Calu3 (cell line): ENCODE measurements at regions not wholly inside any gene's neighbourhood (a gene's known extent, or its start where the extent isn't known, plus 50 kb on each side); places are given as distances from the start of the nearest gene placed in this dataset.

Experiments used
- BruUV-seq: library from RNA; stranded (reverse); fragments of 400-500 nt; replicated peaks from 2 replicates; lab custom pipeline; 2021; lab: Mats Ljungman, UMichigan
- CTCF ChIA-PET: fragments of 300-600 bp; sonication (Branson Sonifier 250); formaldehyde crosslinking; loops from one replicate; lab custom pipeline; 2022; ENCODE audit warnings: antibody characterized with exemption; lab: Charles Lee
- DNase-seq: peaks from one replicate; pipeline ENCODE4 v3.0.0; 2022
- H3K27ac Mint-ChIP-seq: one replicate; pipeline ENCODE4 v1.8.0; 2022; ENCODE audit warnings: mixed read lengths; ENCODE audit not compliant: unreplicated experiment
- H3K27me3 Mint-ChIP-seq: one replicate; pipeline ENCODE4 v1.8.0; 2022; ENCODE audit warnings: mixed read lengths; ENCODE audit not compliant: unreplicated experiment
- H3K36me3 Mint-ChIP-seq: one replicate; pipeline ENCODE4 v1.8.0; 2022; ENCODE audit warnings: mild to moderate bottlenecking, moderate library complexity, mixed read lengths; ENCODE audit not compliant: insufficient read depth, unreplicated experiment
- H3K4me1 Mint-ChIP-seq: one replicate; pipeline ENCODE4 v1.8.0; 2022; ENCODE audit warnings: mild to moderate bottlenecking, low read depth, mixed read lengths; ENCODE audit not compliant: unreplicated experiment
- H3K4me3 Mint-ChIP-seq: one replicate; pipeline ENCODE4 v1.8.0; 2022; ENCODE audit warnings: mild to moderate bottlenecking, low read depth, moderate library complexity, mixed read lengths; ENCODE audit not compliant: unreplicated experiment
- H3K9me3 Mint-ChIP-seq: one replicate; pipeline ENCODE4 v1.8.0; 2022; ENCODE audit warnings: low read depth, mixed read lengths; ENCODE audit not compliant: unreplicated experiment
- CTCF ChIP-seq: fragments of 200-600 bp; IDR thresholded peaks from one replicate; pipeline ENCODE4 v1.8.0; 2022; ENCODE audit warnings: antibody characterized with exemption; ENCODE audit not compliant: unreplicated experiment
- intact Hi-C: fragments of 100-400 bp; cut with micrococcal nuclease; formaldehyde crosslinking; loops from one replicate; pipeline ENCODE4 v1.10.0; 2022; ENCODE audit not compliant: unreplicated experiment

- no peak overlapping the region for H3K4me3 Mint-ChIP-seq
- no TSS peak for BruUV-seq
- H3K27ac Mint-ChIP-seq, result no peak overlapping the region
- TF ChIP-seq CTCF, result no peak
- CTCF ChIA-PET, result no interaction called here
- H3K36me3 Mint-ChIP-seq, result no peaks in the 10 kb centered on the region
- DNase-seq, result no peak
- H3K9me3 Mint-ChIP-seq, result no peaks in the 10 kb centered on the region
- no peaks in the 10 kb centered on the region for H3K27me3 Mint-ChIP-seq
- no peaks in the 10 kb centered on the region for H3K4me1 Mint-ChIP-seq
- intact Hi-C loops, result no loop called here
These were observed 1294.7 kb downstream of the ZPLD1 start for GRCh38 chr3:103729547-103729946.

DNA sequence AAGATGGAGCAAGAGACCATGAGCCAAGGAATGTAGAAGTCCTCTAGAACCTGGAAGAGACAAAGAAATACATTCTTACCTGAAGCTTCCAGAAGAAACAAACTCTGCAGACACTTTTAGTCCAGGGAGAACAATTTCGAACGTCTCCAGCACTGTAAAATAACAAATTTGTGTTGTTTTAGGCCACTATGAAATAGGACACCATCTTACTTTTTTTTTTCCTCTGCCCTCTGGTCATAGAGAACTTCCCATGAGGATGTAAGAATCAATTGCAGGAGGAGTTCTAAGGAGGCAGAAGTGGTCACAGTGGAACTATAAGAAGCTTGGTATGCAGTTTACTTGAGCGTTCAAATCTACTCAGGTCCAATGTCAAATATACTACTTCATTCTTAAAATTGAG is 1295.9 kb downstream of the ZPLD1 start:
- intact Hi-C loops, result no loop called here
- no peak for DNase-seq
- H3K36me3 Mint-ChIP-seq, result no peaks in the 10 kb centered on the region
- H3K27me3 Mint-ChIP-seq, result no peaks in the 10 kb centered on the region
- H3K4me1 Mint-ChIP-seq, result no peaks in the 10 kb centered on the region
- TF ChIP-seq CTCF, result no peak
- no peaks in the 10 kb centered on the region for H3K9me3 Mint-ChIP-seq
- H3K4me3 Mint-ChIP-seq, result no peak overlapping the region
- no peak overlapping the region for H3K27ac Mint-ChIP-seq
- BruUV-seq, result no TSS peak
- CTCF ChIA-PET, result no interaction called here

- H3K27ac Mint-ChIP-seq, result no peak overlapping the region
These were observed 1318.2 kb downstream of the ZPLD1 start for GRCh38 chr3:103752986-103753385.

GRCh38 chr3:103767635-103768034 is 1332.8 kb downstream of the ZPLD1 start:
- Mint-ChIP-seq H3K27me3 (no peaks in the 10 kb centered on the region), H3K36me3 (no peaks in the 10 kb centered on the region), H3K4me3 (no peak overlapping the region), H3K27ac (no peak overlapping the region), H3K9me3 (no peaks in the 10 kb centered on the region), H3K4me1 (no peaks in the 10 kb centered on the region)
- DNase-seq, result no peak
- no TSS peak for BruUV-seq
- no peak for TF ChIP-seq CTCF
- intact Hi-C loops, result no loop called here
- CTCF ChIA-PET, result no interaction called here

More at GRCh38 chr3:103752986-103753385, 1318.2 kb downstream of the ZPLD1 start:
- Mint-ChIP-seq H3K27me3 (no peaks in the 10 kb centered on the region), H3K4me1 (no peaks in the 10 kb centered on the region), H3K9me3 (no peaks in the 10 kb centered on the region), H3K36me3 (no peaks in the 10 kb centered on the region), H3K4me3 (no peak overlapping the region)
- DNase-seq, result no peak
- no peak for TF ChIP-seq CTCF
- no TSS peak for BruUV-seq
- intact Hi-C loops, result no loop called here
- CTCF ChIA-PET, result no interaction called here
